ENCODE measurements at regions not wholly inside any gene's neighbourhood (a gene's known extent, or its start where the extent isn't known, plus 50 kb on each side); places are given as distances from the start of the nearest gene placed in this dataset.
"Not testable (repeated sequence)": the region's sequence is repeated elsewhere in the genome, so short reads cannot be mapped to it uniquely, and the experiment has no call there.

- DNase-seq, result no peak
Measured at GRCh38 chr1:182191381-182192115, 130.0 kb upstream of the ZNF648 start.

- no peak for DNase-seq
Measured at GRCh38 chr1:182189535-182190066, 128.1 kb upstream of the ZNF648 start.

- DNase-seq, result no peak
Measured at GRCh38 chr1:182186757-182187146, 125.2 kb upstream of the ZNF648 start.

GRCh38 chr1:182185842-182186756 is 124.6 kb upstream of the ZNF648 start:
- DNase-seq, result peak; percentile 84

DNA sequence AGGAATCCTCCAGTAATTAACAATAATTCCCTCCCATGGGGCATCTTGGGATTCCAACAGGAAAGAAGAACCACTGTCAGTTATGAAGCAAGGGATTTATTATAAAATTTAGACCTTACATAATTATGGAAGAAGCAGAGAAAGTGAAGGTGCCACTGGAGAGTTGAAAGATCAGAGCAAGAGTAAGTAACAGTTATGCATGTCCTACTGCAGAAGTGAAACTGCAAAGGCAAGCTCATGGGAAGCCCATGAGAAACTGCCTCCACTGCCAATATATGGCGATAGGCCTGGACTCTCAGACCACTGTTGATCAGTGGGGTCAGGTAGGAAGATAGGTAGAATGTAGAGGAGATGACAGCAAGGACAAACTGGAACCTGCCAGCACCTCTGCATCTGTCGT is 123.6 kb upstream of the ZNF648 start:
- no peak for DNase-seq

GRCh38 chr1:182183606-182184005 is 122.1 kb upstream of the ZNF648 start:
- DNase-seq, result no peak

- no peak for DNase-seq
Measured at GRCh38 chr1:182182311-182182710, 120.8 kb upstream of the ZNF648 start.

GRCh38 chr1:182181167-182181572 is 119.7 kb upstream of the ZNF648 start:
- no peak for DNase-seq

DNA sequence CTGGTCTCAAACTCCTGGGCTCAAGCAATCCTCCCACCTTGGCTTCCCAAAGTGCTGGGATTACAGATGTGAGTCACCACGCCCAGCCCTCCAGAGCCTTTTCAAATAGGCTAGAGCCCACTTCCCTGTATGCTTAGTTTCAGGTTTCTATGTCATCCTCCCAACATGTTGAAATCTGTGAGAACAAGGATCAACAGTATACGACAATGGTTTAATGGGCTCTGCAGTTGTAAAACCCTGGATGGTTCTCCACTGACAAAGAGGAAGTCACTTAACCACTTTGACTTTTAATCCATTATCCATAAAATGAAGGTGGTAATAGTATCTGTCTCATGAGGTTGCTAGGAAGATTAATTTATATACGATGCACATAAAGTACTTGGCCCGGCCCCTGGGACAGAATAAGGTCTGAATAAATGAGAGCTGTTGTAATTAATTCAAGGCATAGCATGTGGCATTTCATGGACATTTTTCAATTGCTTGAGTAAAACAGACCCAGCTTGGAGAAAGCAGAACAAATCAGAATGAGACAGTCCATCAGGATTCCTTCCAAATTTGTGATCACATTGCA is 113.9 kb upstream of the ZNF648 start:
- no peak for DNase-seq

- DNase-seq, result no peak
Measured at GRCh38 chr1:182174513-182174855, 113.0 kb upstream of the ZNF648 start.

GRCh38 chr1:182173808-182174512 is 112.4 kb upstream of the ZNF648 start:
- DNase-seq, result no peak

DNA sequence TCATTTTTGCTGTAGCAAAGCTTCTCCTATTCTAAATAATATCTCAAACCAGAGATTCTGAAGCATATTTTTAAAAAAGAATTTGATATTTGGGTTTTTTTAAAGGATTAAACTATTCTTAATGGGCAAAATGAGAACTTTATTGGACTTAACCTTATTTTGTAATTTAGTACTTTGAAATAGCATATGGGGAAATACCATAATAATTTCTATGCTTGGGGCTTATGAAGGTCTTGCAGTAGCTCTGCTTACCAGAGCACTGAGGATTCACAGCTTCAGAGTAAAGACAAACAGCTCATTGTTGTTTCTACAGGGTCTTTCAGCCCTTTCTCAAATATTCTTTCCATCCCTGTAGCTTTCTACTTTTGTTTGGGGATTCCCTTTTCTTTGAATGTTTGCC is 111.2 kb upstream of the ZNF648 start:
- no peak for DNase-seq

DNA sequence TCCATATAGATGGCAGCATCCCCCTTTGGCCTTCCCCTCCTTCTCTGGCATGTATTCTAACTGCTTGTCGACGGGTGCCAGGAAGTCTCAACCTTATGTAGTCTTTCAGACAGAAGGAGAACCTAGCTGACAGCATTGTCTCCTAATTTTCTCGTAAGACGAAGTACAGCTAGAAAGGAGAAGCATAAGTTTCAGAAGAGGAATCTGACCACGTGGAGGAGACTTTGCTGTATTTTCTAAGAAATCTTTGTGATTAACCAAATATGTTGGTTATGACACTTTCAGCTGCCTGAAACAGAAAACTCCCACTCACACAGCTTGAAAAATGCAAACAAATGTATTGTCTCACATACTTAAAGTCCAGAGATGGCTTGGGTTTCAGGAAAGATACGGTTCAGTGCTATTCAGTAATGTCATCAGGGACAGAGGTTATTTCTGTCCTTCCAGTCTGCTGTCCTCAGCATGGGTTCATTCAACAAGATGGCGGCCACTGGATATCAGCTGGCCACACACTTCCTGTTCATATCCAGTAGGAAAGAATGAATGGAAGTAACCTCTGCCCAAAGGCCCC is 109.5 kb upstream of the ZNF648 start:
- no peak for DNase-seq

GRCh38 chr1:182169203-182169602 is 107.7 kb upstream of the ZNF648 start:
- DNase-seq, result no peak

DNA sequence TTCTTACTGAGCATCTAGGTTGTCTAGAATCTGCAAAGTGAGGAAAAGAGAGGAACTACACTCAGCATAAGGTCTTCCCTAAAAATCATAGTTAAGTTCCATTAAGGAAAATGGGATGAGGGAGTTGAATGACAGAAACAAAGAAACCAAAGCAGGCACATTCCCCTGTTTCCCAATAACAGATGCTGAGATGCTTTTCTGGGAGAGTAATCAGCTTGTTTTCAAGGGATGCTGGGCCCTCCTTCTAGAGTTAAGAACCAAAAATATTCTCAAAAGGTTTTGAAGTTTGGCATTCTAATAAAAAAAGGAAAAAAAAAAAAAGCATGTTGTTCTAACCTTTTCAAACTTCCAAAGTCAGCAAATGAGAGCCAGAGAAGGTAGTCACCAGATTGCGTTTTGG is 105.2 kb upstream of the ZNF648 start:
- DNase-seq, result no peak

DNA sequence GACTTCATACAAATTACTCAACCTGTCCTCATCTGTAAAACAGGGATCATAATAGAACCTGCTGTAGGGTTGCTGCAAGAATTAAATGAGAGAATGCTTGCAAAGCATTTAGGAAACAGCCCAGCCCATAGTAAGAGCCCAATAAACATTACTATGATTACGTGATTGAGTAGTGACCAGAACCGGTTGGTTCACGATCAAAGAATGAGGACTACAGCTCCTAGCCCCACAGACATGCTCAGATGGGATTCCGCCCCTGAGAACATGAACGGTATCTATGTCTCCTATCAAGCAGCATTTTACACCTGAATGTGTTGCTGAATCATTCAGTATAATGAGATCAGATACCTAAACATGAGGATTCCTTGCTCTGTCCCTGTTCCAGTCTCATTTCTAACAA is 104.8 kb upstream of the ZNF648 start:
- DNase-seq, result no peak

DNA sequence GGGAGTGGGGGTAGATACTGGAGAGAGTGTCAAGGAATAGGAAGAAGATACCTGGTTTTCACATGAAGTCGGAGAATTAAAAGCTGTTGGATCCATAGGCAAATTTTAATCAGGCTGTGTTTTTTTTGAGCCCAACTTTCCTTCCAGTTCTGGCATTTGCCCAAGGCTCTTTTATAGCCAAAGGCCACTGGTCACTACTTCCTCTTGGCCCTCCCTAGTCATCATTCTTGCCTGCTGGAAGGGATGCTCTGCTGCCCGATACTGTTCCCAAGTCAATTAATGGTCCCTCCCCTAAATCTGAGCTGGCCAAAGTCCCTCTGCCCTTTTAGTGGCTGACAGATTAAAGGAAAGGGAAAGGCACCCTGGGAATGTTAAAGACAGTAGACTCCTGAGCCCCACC is 102.8 kb upstream of the ZNF648 start:
- DNase-seq, result no peak

- DNase-seq, result no peak
Measured at GRCh38 chr1:182163821-182164223, 102.3 kb upstream of the ZNF648 start.

DNA sequence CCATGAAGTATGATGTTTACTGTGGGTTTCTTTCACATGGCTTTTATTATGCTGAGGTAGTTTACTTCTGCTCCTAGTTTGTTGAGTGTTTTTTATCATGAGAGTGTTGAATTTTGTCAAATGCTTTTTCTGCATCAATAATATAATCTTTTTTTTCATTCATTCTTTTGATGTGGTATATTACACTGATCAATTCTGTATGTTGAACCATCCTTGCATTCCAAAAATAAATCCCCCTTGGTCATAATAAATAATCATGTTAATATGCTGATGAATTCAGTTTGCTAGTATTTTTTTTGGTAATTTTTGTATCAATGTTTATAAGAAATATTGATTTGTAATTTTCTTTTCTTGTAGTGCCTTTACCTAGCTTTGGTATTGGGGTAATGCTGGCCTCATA is 97.9 kb upstream of the ZNF648 start:
- no peak for DNase-seq

- DNase-seq, result no peak
Measured at GRCh38 chr1:182157187-182157586, 95.7 kb upstream of the ZNF648 start.

DNA sequence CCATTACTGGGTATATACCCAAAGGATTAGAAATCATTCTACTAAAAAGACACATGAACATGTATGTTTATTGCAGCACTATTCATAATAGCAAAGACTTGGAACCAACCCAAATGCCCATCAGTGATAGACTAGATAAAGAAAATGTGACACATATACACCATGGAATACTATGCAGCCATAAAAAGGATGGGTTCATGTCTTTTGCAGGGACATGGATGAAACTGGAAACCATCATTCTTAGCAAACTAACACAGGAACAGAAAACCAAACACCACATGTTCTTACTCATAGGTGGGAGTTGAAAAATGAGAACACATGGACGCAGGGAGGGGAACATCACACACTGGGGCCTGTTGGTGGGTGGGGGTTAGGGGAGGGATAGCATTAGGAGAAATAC is 92.9 kb upstream of the ZNF648 start:
- DNase-seq, result not testable (repeated sequence)

DNA sequence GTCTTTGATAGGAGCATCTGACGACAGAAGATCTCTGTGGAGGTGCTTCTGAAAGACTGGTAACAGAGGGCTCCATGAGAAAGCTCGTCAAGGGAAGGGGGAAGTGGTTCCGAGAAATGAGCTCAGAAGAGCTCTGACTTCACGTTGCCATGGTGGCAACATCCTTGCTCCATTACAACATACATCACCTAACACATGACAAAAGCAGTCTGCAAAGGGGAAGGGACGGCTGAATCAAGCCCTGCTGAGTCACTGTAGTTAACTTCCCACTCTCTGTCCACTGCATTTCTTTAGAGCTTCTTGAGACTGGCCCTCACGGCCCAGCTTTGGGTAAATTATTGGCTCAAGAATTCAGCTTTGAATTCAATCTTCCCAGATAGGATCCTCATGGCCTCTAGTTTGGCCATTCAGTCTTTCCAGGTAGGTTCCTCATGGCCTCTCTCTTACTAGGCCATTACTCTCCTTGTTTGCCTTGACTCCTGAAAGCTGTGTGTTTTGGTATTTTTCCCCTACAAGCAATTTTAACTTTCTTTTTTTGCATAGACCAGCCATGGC is 88.0 kb upstream of the ZNF648 start:
- peak; percentile 74 for DNase-seq
